Endodermal cell (in vitro differentiated cells): ENCODE measurements at regions not wholly inside any gene's neighbourhood (a gene's known extent, or its start where the extent isn't known, plus 50 kb on each side); places are given as distances from the start of the nearest gene placed in this dataset.

Source experiments
- DNase-seq: peaks from one replicate; pipeline ENCODE4 v3.0.0-alpha.2; 2017
- H3K27ac ChIP-seq: 2 replicates; pipeline ENCODE4 v1.5.1; 2013; ENCODE audit warnings: mild to moderate bottlenecking, low read depth, low read length, moderate library complexity
- H3K27me3 ChIP-seq: 2 replicates; pipeline ENCODE4 v1.6.1; 2013; ENCODE audit warnings: mild to moderate bottlenecking, low read length, moderate library complexity; ENCODE audit not compliant: insufficient read depth, control insufficient read depth, poor library complexity, severe bottlenecking
- H3K36me3 ChIP-seq: 2 replicates; pipeline ENCODE4 v1.7.0; 2013; ENCODE audit warnings: mild to moderate bottlenecking, low read length, moderate library complexity; ENCODE audit not compliant: control insufficient read depth, insufficient read depth
- H3K4me1 ChIP-seq: one replicate; pipeline ENCODE4 v1.7.0; 2013; ENCODE audit warnings: low read length; ENCODE audit not compliant: control insufficient read depth, insufficient read depth
- H3K4me3 ChIP-seq: 2 replicates; pipeline ENCODE4 v1.5.1; 2013; ENCODE audit warnings: mild to moderate bottlenecking, low read length, moderate library complexity
- H3K9ac ChIP-seq: 2 replicates; pipeline ENCODE4 v1.6.1; 2013; ENCODE audit warnings: mild to moderate bottlenecking, low read length, moderate library complexity; ENCODE audit not compliant: poor library complexity, severe bottlenecking; ENCODE audit errors: extremely low read depth
- H3K9me3 ChIP-seq: 2 replicates; pipeline ENCODE4 v1.6.1; 2013; ENCODE audit warnings: mild to moderate bottlenecking, low read length, moderate library complexity; ENCODE audit not compliant: control insufficient read depth
- H3K27ac Mint-ChIP-seq: 2 replicates; pipeline ENCODE4 v1.8.0; 2020; ENCODE audit warnings: mixed read lengths
- H3K27me3 Mint-ChIP-seq: 2 replicates; pipeline ENCODE4 v1.8.0; 2021; ENCODE audit warnings: mild to moderate bottlenecking, mixed read lengths; ENCODE audit not compliant: insufficient read depth
- H3K36me3 Mint-ChIP-seq: 2 replicates; pipeline ENCODE4 v1.8.0; 2020; ENCODE audit warnings: low read depth, mixed read lengths
- H3K4me1 Mint-ChIP-seq: 2 replicates; pipeline ENCODE4 v1.8.0; 2020; ENCODE audit warnings: mixed read lengths
- H3K4me3 Mint-ChIP-seq: 2 replicates; pipeline ENCODE4 v1.8.0; 2020; ENCODE audit warnings: mild to moderate bottlenecking, moderate library complexity, mixed read lengths
- H3K9me3 Mint-ChIP-seq: 2 replicates; pipeline ENCODE4 v1.8.0; 2020; ENCODE audit warnings: mild to moderate bottlenecking, mixed read lengths
- CTCF ChIP-seq: fragments of 200-600 bp; sonication (generic); conservative IDR thresholded peaks from 2 replicates; pipeline ENCODE4 v1.5.0; 2021; ENCODE audit warnings: antibody characterized with exemption, mild to moderate bottlenecking
- WGBS, 2 experiments: methylation state at CpG; one replicate each; pipeline versions ENCODE4 v1.1.5 to v1.1.7; 2013; ENCODE audit warnings: missing lambda C conversion rate in 2 of 2, mixed read lengths in 1 of 2; ENCODE audit not compliant: insufficient coverage in 1 of 2, insufficient read length in 1 of 2; 5-methylcytosine and 5-hydroxymethylcytosine counted together

- Histone ChIP-seq H3K27ac (no peak overlapping the region), H3K4me3 (no peak overlapping the region), H3K36me3 (no peaks in the 10 kb centered on the region), H3K27me3 (peaks cover 6% of the 10 kb centered on the region), H3K9me3 (no peaks in the 10 kb centered on the region), H3K4me1 (no peaks in the 10 kb centered on the region), H3K9ac (no peak overlapping the region)
- H3K4me3 Mint-ChIP-seq, result no peak overlapping the region
- no peaks in the 10 kb centered on the region for H3K9me3 Mint-ChIP-seq
- no peaks in the 10 kb centered on the region for H3K4me1 Mint-ChIP-seq
- WGBS, 2 experiments, result 88 to 96% methylated on average over 5 to 8 of the region's 8 CpGs
- DNase-seq, result no peak
- no peak for TF ChIP-seq CTCF
- no peaks in the 10 kb centered on the region for H3K27me3 Mint-ChIP-seq
- no peaks in the 10 kb centered on the region for H3K36me3 Mint-ChIP-seq
- no peak overlapping the region for H3K27ac Mint-ChIP-seq
Observed at GRCh38 chr20:39452583-39453340, 490.6 kb downstream of the DHX35 start.

- H3K36me3 ChIP-seq, result no peaks in the 10 kb centered on the region
- H3K4me3 Mint-ChIP-seq, result no peak overlapping the region
- H3K36me3 Mint-ChIP-seq, result no peaks in the 10 kb centered on the region
- peaks cover 2% of the 10 kb centered on the region for H3K27me3 Mint-ChIP-seq
- H3K27ac ChIP-seq, result no peak overlapping the region
- no peaks in the 10 kb centered on the region for H3K9me3 Mint-ChIP-seq
- H3K9me3 ChIP-seq, result no peaks in the 10 kb centered on the region
- no peaks in the 10 kb centered on the region for H3K4me1 Mint-ChIP-seq
- H3K9ac ChIP-seq, result no peak overlapping the region
- H3K27ac Mint-ChIP-seq, result no peak overlapping the region
- TF ChIP-seq CTCF, result no peak
- H3K4me3 ChIP-seq, result no peak overlapping the region
- no peaks in the 10 kb centered on the region for H3K4me1 ChIP-seq
- peaks cover 11% of the 10 kb centered on the region for H3K27me3 ChIP-seq
- DNase-seq, result no peak
Observed at GRCh38 chr20:39451386-39451785, 489.2 kb downstream of the DHX35 start.

DNA sequence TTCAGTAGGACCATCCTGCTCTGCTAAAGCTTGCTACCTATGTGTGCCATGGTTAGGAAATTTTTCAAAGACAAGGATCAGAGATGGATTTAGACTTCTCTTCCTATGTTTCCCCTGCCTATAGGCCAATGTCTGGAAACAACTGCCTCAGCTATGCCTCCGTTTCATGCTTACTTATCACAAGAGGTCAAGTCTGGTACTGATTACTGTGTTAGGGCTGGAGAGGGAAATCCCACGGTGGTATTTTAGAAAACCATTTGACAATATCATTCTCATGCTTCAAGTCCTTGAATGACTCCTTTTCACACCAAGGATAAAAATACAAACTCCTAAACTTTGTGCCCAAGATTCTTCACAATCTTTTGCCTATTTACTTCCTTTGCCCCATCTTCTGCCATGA, 484.3 kb downstream of the DHX35 start:
- no peaks in the 10 kb centered on the region for H3K36me3 ChIP-seq
- no peak overlapping the region for H3K4me3 ChIP-seq
- no peaks in the 10 kb centered on the region for H3K36me3 Mint-ChIP-seq
- H3K9ac ChIP-seq, result no peak overlapping the region
- no peak for TF ChIP-seq CTCF
- H3K4me3 Mint-ChIP-seq, result no peak overlapping the region
- peaks cover 7% of the 10 kb centered on the region for H3K27me3 Mint-ChIP-seq
- H3K27me3 ChIP-seq, result peaks cover 53% of the 10 kb centered on the region
- no peaks in the 10 kb centered on the region for H3K9me3 Mint-ChIP-seq
- H3K27ac Mint-ChIP-seq, result no peak overlapping the region
- DNase-seq, result no peak
- no peak overlapping the region for H3K27ac ChIP-seq
- H3K4me1 ChIP-seq, result no peaks in the 10 kb centered on the region
- 85 to 100% methylated on average over 1 to 2 of the region's 2 CpGs for WGBS, 2 experiments
- H3K9me3 ChIP-seq, result peaks cover under 1% of the 10 kb centered on the region
- H3K4me1 Mint-ChIP-seq, result no peaks in the 10 kb centered on the region
